Endodermal cell (in vitro differentiated cells): ENCODE measurements at regions not wholly inside any gene's neighbourhood (a gene's known extent, or its start where the extent isn't known, plus 50 kb on each side); places are given as distances from the start of the nearest gene placed in this dataset.

Source experiments
- DNase-seq: peaks from one replicate; pipeline ENCODE4 v3.0.0-alpha.2; 2017
- H3K27ac ChIP-seq: 2 replicates; pipeline ENCODE4 v1.5.1; 2013; ENCODE audit warnings: mild to moderate bottlenecking, low read depth, low read length, moderate library complexity
- H3K27me3 ChIP-seq: 2 replicates; pipeline ENCODE4 v1.6.1; 2013; ENCODE audit warnings: mild to moderate bottlenecking, low read length, moderate library complexity; ENCODE audit not compliant: insufficient read depth, control insufficient read depth, poor library complexity, severe bottlenecking
- H3K36me3 ChIP-seq: 2 replicates; pipeline ENCODE4 v1.7.0; 2013; ENCODE audit warnings: mild to moderate bottlenecking, low read length, moderate library complexity; ENCODE audit not compliant: control insufficient read depth, insufficient read depth
- H3K4me1 ChIP-seq: one replicate; pipeline ENCODE4 v1.7.0; 2013; ENCODE audit warnings: low read length; ENCODE audit not compliant: control insufficient read depth, insufficient read depth
- H3K4me3 ChIP-seq: 2 replicates; pipeline ENCODE4 v1.5.1; 2013; ENCODE audit warnings: mild to moderate bottlenecking, low read length, moderate library complexity
- H3K9ac ChIP-seq: 2 replicates; pipeline ENCODE4 v1.6.1; 2013; ENCODE audit warnings: mild to moderate bottlenecking, low read length, moderate library complexity; ENCODE audit not compliant: poor library complexity, severe bottlenecking; ENCODE audit errors: extremely low read depth
- H3K9me3 ChIP-seq: 2 replicates; pipeline ENCODE4 v1.6.1; 2013; ENCODE audit warnings: mild to moderate bottlenecking, low read length, moderate library complexity; ENCODE audit not compliant: control insufficient read depth
- H3K27ac Mint-ChIP-seq: 2 replicates; pipeline ENCODE4 v1.8.0; 2020; ENCODE audit warnings: mixed read lengths
- H3K27me3 Mint-ChIP-seq: 2 replicates; pipeline ENCODE4 v1.8.0; 2021; ENCODE audit warnings: mild to moderate bottlenecking, mixed read lengths; ENCODE audit not compliant: insufficient read depth
- H3K36me3 Mint-ChIP-seq: 2 replicates; pipeline ENCODE4 v1.8.0; 2020; ENCODE audit warnings: low read depth, mixed read lengths
- H3K4me1 Mint-ChIP-seq: 2 replicates; pipeline ENCODE4 v1.8.0; 2020; ENCODE audit warnings: mixed read lengths
- H3K4me3 Mint-ChIP-seq: 2 replicates; pipeline ENCODE4 v1.8.0; 2020; ENCODE audit warnings: mild to moderate bottlenecking, moderate library complexity, mixed read lengths
- H3K9me3 Mint-ChIP-seq: 2 replicates; pipeline ENCODE4 v1.8.0; 2020; ENCODE audit warnings: mild to moderate bottlenecking, mixed read lengths
- CTCF ChIP-seq: fragments of 200-600 bp; sonication (generic); conservative IDR thresholded peaks from 2 replicates; pipeline ENCODE4 v1.5.0; 2021; ENCODE audit warnings: antibody characterized with exemption, mild to moderate bottlenecking
- WGBS, 2 experiments: methylation state at CpG; one replicate each; pipeline versions ENCODE4 v1.1.5 to v1.1.7; 2013; ENCODE audit warnings: missing lambda C conversion rate in 2 of 2, mixed read lengths in 1 of 2; ENCODE audit not compliant: insufficient coverage in 1 of 2, insufficient read length in 1 of 2; 5-methylcytosine and 5-hydroxymethylcytosine counted together

DNA sequence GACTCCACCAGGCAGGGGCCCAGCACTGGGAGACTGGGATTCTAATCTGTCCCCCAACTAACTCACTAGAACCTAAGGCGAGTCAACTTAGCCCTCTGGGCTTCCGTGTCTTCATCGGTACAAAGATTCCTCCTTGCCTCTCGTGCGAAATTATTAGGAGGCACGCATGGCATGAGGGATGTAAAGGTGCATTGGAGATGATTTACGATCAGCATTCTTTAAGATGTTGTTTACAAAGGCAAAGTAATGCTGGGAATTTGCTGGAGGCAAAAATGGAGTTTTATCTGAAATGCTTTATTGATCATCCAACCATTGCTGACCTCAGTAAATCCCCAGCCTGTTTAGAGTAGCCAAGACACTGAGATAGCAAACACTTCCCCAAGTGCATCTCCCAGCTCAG, 171.8 kb upstream of the KLHL29 start:
- no peak for TF ChIP-seq CTCF
- no peak overlapping the region for H3K4me3 ChIP-seq
- no peaks in the 10 kb centered on the region for H3K4me1 ChIP-seq
- no peaks in the 10 kb centered on the region for H3K36me3 ChIP-seq
- no peaks in the 10 kb centered on the region for H3K9me3 Mint-ChIP-seq
- no peak overlapping the region for H3K27ac Mint-ChIP-seq
- H3K4me3 Mint-ChIP-seq: no peak overlapping the region
- DNase-seq: no peak
- H3K9ac ChIP-seq: no peak overlapping the region
- H3K27me3 ChIP-seq: no peaks in the 10 kb centered on the region
- H3K9me3 ChIP-seq: no peaks in the 10 kb centered on the region
- H3K27me3 Mint-ChIP-seq: no peaks in the 10 kb centered on the region
- H3K27ac ChIP-seq: no peak overlapping the region
- 94 to 97% methylated on average over 7 of the region's 7 CpGs for WGBS, 2 experiments
- no peaks in the 10 kb centered on the region for H3K36me3 Mint-ChIP-seq
- peaks cover 2% of the 10 kb centered on the region for H3K4me1 Mint-ChIP-seq

DNA sequence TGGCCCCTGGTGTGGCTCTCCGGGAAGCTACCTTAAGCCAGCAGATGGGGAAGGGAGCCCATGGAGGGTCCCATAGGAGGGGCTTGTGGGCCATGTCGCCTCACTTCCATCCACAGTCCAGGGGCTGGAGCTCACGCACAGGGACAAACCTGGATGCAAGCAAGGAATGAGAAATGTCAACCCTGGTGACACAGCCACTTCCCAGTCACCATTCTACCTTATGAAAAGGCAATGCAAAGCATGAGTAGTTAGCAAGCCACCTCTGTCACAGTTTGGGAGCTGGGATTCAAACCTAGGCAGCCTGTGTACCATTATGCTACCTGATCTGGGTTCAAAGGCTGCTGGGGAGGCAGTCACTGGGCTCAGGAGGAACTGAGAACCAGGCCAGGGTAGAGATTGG, 170.0 kb upstream of the KLHL29 start:
- no peaks in the 10 kb centered on the region for H3K36me3 ChIP-seq
- no peaks in the 10 kb centered on the region for H3K36me3 Mint-ChIP-seq
- H3K27me3 Mint-ChIP-seq: no peaks in the 10 kb centered on the region
- H3K9me3 ChIP-seq: no peaks in the 10 kb centered on the region
- H3K4me1 ChIP-seq: no peaks in the 10 kb centered on the region
- DNase-seq: peak; percentile 10
- no peak overlapping the region for H3K4me3 Mint-ChIP-seq
- H3K9ac ChIP-seq: no peak overlapping the region
- H3K27ac ChIP-seq: no peak overlapping the region
- H3K27me3 ChIP-seq: no peaks in the 10 kb centered on the region
- H3K4me3 ChIP-seq: no peak overlapping the region
- no peak for TF ChIP-seq CTCF
- H3K9me3 Mint-ChIP-seq: no peaks in the 10 kb centered on the region
- peaks cover 2% of the 10 kb centered on the region for H3K4me1 Mint-ChIP-seq
- H3K27ac Mint-ChIP-seq: no peak overlapping the region
- 88 to 100% methylated on average over 3 of the region's 3 CpGs for WGBS, 2 experiments

DNA sequence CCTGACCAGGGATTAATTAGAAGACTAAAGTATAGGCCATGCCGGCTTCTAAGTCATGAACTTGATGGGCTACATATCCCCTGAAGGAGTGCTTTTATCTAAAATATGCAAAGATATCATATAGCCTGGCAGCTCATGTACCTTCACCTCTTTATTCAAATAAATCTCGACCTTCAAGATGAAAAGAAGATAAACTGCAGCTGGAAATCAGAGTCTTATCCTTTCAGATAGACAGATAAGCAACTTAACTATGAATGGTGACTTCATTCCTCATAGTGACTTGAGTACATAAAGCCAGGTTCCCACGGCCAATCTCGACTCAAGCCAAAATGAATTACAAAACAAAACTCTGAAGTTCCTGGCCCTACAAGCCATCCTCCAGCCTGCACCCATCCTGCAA, 165.3 kb upstream of the KLHL29 start:
- no peak overlapping the region for H3K4me3 Mint-ChIP-seq
- Histone ChIP-seq H3K36me3 (no peaks in the 10 kb centered on the region), H3K9me3 (no peaks in the 10 kb centered on the region), H3K9ac (no peak overlapping the region), H3K27ac (no peak overlapping the region), H3K4me3 (no peak overlapping the region), H3K27me3 (no peaks in the 10 kb centered on the region), H3K4me1 (no peaks in the 10 kb centered on the region)
- H3K4me1 Mint-ChIP-seq: peaks cover 3% of the 10 kb centered on the region
- H3K36me3 Mint-ChIP-seq: no peaks in the 10 kb centered on the region
- H3K9me3 Mint-ChIP-seq: peaks cover 3% of the 10 kb centered on the region
- DNase-seq: no peak
- no peak overlapping the region for H3K27ac Mint-ChIP-seq
- WGBS, 2 experiments: 92 to 94% methylated on average over 4 of the region's 4 CpGs
- no peak for TF ChIP-seq CTCF
- no peaks in the 10 kb centered on the region for H3K27me3 Mint-ChIP-seq
